ENCODE measurements at regions not wholly inside any gene's neighbourhood (a gene's known extent, or its start where the extent isn't known, plus 50 kb on each side); places are given as distances from the start of the nearest gene placed in this dataset.

DNA sequence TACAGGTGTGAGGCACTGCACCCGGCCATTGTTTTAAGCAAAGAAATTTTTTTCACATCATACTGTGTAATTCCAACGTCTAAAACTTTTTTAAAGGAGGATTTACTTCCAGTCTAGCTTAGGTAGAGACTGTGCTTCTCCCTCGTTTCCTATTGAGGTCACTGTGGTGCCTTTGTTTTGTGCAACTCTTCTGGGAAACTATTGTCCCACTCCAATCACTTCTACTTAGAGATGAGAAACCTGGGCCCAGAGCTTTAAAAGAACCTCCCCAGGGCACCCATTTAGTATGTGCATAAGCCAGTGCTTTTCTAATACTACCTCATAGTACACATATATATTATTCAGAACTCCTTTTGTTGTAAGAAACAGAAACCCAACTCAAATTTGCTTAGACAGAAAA, 120.0 kb upstream of the ZNF644 start:
- TF ChIP-seq POLR2AphosphoS5 (IDR thresholded peaks at IDR 0.05), result no peak
- no peak for TF ChIP-seq POLR2A (IDR thresholded peaks at IDR 0.05)

Data from gastroesophageal sphincter (tissue), 2 donors.